ENCODE measurements at regions not wholly inside any gene's neighbourhood (a gene's known extent, or its start where the extent isn't known, plus 50 kb on each side); places are given as distances from the start of the nearest gene placed in this dataset.

DNA sequence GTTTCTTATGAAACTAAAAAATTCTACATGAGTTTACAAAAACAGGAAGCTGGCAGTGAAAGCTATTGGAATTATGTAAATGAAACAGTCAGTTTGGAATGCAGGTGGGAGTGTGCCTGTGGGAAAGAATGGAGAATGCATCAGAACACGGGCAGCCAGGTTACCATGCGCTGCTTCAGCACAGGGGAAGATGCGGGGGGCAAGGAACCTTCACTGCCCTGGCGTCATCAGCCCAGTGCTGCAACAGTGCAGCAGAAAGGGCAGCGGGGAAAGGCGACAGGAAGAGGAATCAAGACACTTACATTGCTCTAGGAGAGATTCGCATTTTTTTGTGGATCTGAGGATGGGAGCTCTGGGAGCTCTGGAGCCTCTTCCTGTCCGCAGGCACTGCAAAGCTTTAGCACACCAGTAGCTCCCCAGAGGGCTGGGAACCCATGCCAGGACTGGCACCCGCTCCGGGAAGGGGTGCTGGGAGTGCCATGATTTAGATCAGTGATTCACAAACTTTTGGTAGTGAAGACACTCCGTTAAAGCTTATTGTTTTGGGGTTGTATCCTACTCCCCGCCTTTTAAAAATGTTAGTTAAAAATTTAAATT lies 64.1 kb upstream of the WDR26 start:
- DNase-seq, result no peak
- peaks cover 0 to 13% (median 7%) of the 10 kb centered on the region in 3 donors for H3K36me3 Mint-ChIP-seq
- H3K27ac Mint-ChIP-seq, result peak overlapping the region in 5 of 10 donors; percentile 7 to 63 (median 40)
- peaks cover 0 to 9% (median 1%) of the 10 kb centered on the region in 5 donors for H3K27me3 Mint-ChIP-seq
- peaks cover 0 to 17% (median 7%) of the 10 kb centered on the region in 9 donors for H3K9me3 Mint-ChIP-seq
- H3K4me1 Mint-ChIP-seq, result peaks cover 10 to 32% (median 28%) of the 10 kb centered on the region in 4 donors
- POLR2A ChIA-PET, result no interaction called here
- no peak for ATAC-seq
- H3K4me3 Mint-ChIP-seq, result peak overlapping the region in 2 of 10 donors; percentile 16 to 28

DNA sequence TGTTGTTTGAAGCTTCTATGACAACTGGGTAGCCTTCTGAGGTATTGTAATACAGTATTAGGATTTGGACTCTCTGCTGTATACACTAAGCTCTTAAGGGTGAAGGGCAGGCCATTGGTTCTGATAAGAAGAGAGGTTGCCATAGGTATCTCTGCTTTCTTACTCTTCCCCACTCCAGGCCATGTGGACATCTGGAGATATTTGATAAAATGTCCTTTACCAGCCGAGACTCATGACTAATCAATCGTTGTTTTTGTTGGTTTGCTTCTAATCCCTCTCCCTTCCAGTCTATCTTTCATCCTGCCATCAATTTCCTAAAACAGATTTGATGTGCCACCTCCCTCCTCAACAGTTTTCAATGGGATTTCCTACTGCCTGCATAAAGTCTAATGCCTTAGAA lies 64.6 kb upstream of the WDR26 start:
- peaks cover 0 to 9% (median 1%) of the 10 kb centered on the region in 5 donors for H3K27me3 Mint-ChIP-seq
- POLR2A ChIA-PET, result no interaction called here
- peaks cover 0 to 13% (median 7%) of the 10 kb centered on the region in 3 donors for H3K36me3 Mint-ChIP-seq
- H3K27ac Mint-ChIP-seq, result no peak overlapping the region
- no peak for ATAC-seq
- peaks cover 10 to 37% (median 30%) of the 10 kb centered on the region in 4 donors for H3K4me1 Mint-ChIP-seq
- H3K9me3 Mint-ChIP-seq, result peaks cover 0 to 17% (median 7%) of the 10 kb centered on the region in 9 donors
- H3K4me3 Mint-ChIP-seq, result no peak overlapping the region
- DNase-seq, result no peak

- POLR2A ChIA-PET, result no interaction called here
- peaks cover 0 to 13% (median 7%) of the 10 kb centered on the region in 3 donors for H3K36me3 Mint-ChIP-seq
- no peak for ATAC-seq
Observed at GRCh38 chr1:224500796-224501195, 66.2 kb upstream of the WDR26 start.

DNA sequence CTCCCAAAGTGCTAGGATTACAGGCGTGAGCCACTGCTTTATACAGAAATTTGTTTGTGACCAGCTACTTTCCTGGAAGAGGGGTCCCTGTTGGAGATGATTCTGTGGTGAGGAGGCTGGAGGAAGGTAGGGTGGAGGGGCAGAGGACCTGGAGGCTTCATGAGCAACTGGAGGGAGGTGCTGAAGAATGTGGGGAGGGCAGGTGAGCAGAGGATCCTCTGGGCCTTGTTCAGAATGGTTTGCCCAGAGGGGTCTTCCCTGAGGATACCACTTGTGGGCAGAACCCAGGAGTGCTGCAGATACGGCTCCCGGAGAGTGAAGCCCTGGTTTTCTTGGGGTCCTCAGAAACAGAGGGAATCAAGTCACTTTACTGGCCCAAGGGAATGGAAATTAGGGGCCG lies 67.2 kb upstream of the WDR26 start:
- H3K27ac Mint-ChIP-seq, result peak overlapping the region in 2 of 10 donors; percentile 17 to 24
- DNase-seq, result no peak
- POLR2A ChIA-PET, result interaction anchor here (0.5 kb wide), 1 partner anchor 31 kb away, joined by 3 read pairs; no protein-coding TSS in a partner anchor
- H3K27me3 Mint-ChIP-seq, result peaks cover 0 to 9% (median 1%) of the 10 kb centered on the region in 5 donors
- no peak for ATAC-seq
- peaks cover 8 to 39% (median 30%) of the 10 kb centered on the region in 4 donors for H3K4me1 Mint-ChIP-seq
- peaks cover 0 to 10% (median 3%) of the 10 kb centered on the region in 9 donors for H3K9me3 Mint-ChIP-seq
- H3K4me3 Mint-ChIP-seq, result no peak overlapping the region
- H3K36me3 Mint-ChIP-seq, result peaks cover 0 to 8% (median 3%) of the 10 kb centered on the region in 3 donors

More at GRCh38 chr1:224500796-224501195, 66.2 kb upstream of the WDR26 start:
- Mint-ChIP-seq H3K27ac (no peak overlapping the region), H3K4me3 (no peak overlapping the region), H3K27me3 (peaks cover 0 to 9% (median 1%) of the 10 kb centered on the region in 5 donors), H3K9me3 (peaks cover 0 to 12% (median 7%) of the 10 kb centered on the region in 9 donors), H3K4me1 (peaks cover 8 to 39% (median 30%) of the 10 kb centered on the region in 4 donors)
- no peak for DNase-seq

GRCh38 chr1:224502459-224503160 lies 68.0 kb upstream of the WDR26 start:
- ATAC-seq, result no peak
- peaks cover 8 to 34% (median 28%) of the 10 kb centered on the region in 4 donors for H3K4me1 Mint-ChIP-seq
- H3K27ac Mint-ChIP-seq, result peak overlapping the region in 2 of 10 donors; percentile 19 to 21
- no peak overlapping the region for H3K4me3 Mint-ChIP-seq
- POLR2A ChIA-PET, result interaction anchor here (0.5 kb wide), 1 partner anchor 31 kb away, joined by 3 read pairs; no protein-coding TSS in a partner anchor
- no peak for DNase-seq
- peaks cover 0 to 3% (median 0%) of the 10 kb centered on the region in 9 donors for H3K9me3 Mint-ChIP-seq
- H3K27me3 Mint-ChIP-seq, result peaks cover 0 to 9% (median 1%) of the 10 kb centered on the region in 5 donors
- H3K36me3 Mint-ChIP-seq, result peaks cover 0 to 3% (median 0%) of the 10 kb centered on the region in 3 donors

DNA sequence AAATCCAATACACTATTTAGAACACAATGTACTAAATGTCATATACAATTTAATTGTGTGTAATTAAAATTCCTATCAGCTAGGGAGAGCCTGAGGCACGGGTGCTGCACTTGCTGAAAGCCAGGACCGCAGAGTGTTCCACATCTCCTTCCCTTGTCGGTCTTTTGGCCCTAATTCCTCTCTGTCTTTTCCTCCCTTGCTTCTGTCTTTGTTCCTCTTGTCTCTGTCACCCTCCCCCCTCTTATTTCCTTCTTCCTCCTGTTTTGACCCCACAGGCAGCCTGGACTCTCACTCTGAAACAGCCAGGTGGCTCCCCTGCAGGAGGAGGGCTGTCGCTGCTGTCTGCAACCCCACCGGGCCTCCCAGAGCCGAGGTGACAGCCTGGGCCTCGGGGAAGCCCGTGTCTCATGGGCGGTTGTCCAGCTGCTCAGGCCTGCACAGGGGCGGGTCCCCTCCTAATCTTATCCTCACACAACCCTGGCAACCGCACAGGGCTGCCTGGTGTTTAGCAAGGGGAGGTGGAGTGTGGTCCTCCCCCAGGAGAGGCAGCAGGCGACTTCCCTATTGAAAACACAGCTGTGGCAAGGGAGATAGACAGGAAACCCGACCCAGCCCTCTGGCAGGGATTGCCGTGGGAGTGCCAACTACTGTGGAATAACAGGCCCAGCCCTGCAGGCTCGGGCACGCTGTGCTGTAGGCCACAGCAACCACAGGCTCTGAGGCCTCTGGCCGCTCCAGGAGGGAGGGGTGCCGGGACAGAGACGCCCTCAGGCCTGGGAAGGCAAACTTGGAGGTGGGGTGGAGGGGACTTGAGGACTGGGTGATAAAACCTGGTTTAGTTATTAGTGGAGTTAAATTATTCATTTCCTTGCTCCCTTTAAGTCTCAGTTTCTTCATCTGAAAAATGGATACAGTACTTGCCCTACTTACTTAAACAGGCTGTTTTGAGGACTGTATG lies 68.8 kb upstream of the WDR26 start:
- Mint-ChIP-seq H3K36me3 (no peaks in the 10 kb centered on the region), H3K4me1 (peaks cover 6 to 26% (median 19%) of the 10 kb centered on the region in 4 donors), H3K27ac (peak overlapping the region in 3 of 10 donors; percentile 41 to 81 (median 42)), H3K4me3 (no peak overlapping the region), H3K27me3 (peaks cover 0 to 9% (median 1%) of the 10 kb centered on the region in 5 donors), H3K9me3 (no peaks in the 10 kb centered on the region)
- POLR2A ChIA-PET, result no interaction called here
- peak in 1 of 2 donors; percentile 16 for ATAC-seq
- DNase-seq, result no peak

DNA sequence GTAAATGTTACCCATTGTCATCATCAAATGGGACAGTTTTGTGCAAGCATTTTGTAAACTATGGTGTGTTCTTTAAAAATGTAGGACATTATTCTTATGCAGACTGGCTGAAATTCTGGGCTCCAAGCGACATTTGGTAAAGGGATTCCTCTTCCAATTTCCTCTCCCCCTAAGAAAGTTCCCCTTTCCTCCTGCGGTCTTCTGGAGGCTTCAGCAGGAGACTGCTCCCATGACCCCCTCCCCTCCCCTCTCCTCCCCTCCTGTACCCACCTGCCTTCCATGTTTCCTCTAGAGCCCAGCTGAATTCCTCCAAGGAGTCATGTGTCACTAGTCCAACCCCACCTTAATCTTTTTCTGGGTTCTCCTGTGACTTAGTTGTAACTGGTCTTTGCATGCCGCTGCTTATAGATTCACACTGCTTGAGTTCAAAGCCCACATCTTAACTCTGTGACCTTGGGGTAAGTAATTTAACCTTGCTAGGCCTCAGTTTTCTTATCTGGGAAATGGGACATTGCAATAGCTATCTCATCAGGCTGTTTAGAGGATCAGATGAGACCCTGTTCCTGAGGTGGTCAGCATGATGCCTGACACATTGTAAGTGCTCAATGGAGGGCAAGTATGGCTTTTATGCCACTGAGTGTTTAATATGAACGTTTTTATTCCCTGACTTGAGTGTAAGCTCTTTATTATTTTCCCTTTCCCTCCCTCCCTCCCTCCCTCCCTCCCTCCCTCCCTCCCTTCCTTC lies 69.9 kb upstream of the WDR26 start:
- no peak for DNase-seq
- H3K4me3 Mint-ChIP-seq, result no peak overlapping the region
- ATAC-seq, result no peak
- POLR2A ChIA-PET, result no interaction called here
- H3K27ac Mint-ChIP-seq, result peak overlapping the region in 1 of 10 donors; percentile 42
- no peaks in the 10 kb centered on the region for H3K9me3 Mint-ChIP-seq
- no peaks in the 10 kb centered on the region for H3K36me3 Mint-ChIP-seq
- H3K27me3 Mint-ChIP-seq, result peaks cover 0 to 9% (median 1%) of the 10 kb centered on the region in 5 donors
- H3K4me1 Mint-ChIP-seq, result peaks cover 3 to 23% (median 16%) of the 10 kb centered on the region in 4 donors

- DNase-seq, result no peak
- ATAC-seq, result no peak
- Mint-ChIP-seq H3K4me1 (peaks cover 3 to 23% (median 16%) of the 10 kb centered on the region in 4 donors), H3K4me3 (no peak overlapping the region), H3K36me3 (no peaks in the 10 kb centered on the region), H3K27ac (no peak overlapping the region), H3K9me3 (no peaks in the 10 kb centered on the region), H3K27me3 (peaks cover 0 to 9% (median 1%) of the 10 kb centered on the region in 5 donors)
- POLR2A ChIA-PET, result no interaction called here
Observed at GRCh38 chr1:224505454-224506093, 71.0 kb upstream of the WDR26 start.

DNA sequence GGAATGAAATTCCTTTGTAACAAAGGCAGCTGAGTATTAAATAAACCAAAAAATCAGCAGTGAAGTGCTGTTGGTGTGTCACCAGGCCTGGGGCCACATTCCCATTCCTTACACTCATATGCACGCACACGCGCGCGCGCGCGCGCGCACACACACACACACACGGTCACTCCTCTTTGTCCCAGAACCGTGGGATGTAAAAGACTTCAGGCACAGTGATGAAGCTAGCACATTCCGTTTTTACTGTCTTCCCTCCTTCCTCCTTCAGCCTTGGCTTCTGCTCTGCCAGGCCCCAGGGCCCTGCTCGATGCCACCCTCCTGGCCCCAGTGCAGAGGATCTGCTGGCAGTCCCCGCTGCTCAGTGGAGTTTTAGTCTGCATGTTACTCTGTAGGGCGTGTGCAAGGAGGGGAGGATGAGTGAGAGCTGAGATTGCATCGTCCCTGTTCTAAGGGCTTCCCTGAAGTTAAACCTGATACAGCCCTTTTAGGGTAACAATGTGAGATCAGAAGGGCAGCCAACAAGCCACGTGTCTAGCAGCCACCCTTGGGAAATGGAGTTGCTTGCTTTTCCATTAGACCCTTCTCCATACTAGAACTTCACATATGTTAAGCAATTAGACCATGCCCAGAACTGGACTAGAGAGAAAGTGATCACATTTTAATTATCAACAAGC lies 71.7 kb upstream of the WDR26 start:
- peaks cover 0 to 9% (median 1%) of the 10 kb centered on the region in 5 donors for H3K27me3 Mint-ChIP-seq
- H3K36me3 Mint-ChIP-seq, result no peaks in the 10 kb centered on the region
- peaks cover 3 to 19% (median 13%) of the 10 kb centered on the region in 4 donors for H3K4me1 Mint-ChIP-seq
- ATAC-seq (no peak), DNase-seq (no peak)
- H3K4me3 Mint-ChIP-seq, result no peak overlapping the region
- peak overlapping the region in 1 of 10 donors; percentile 11 for H3K27ac Mint-ChIP-seq
- H3K9me3 Mint-ChIP-seq, result no peaks in the 10 kb centered on the region
- POLR2A ChIA-PET, result no interaction called here

- DNase-seq, result no peak
- Mint-ChIP-seq H3K9me3 (no peaks in the 10 kb centered on the region), H3K36me3 (no peaks in the 10 kb centered on the region), H3K27me3 (peaks cover 0 to 3% (median 0%) of the 10 kb centered on the region in 5 donors), H3K4me3 (no peak overlapping the region), H3K27ac (no peak overlapping the region), H3K4me1 (peaks cover 3 to 15% (median 8%) of the 10 kb centered on the region in 4 donors)
- POLR2A ChIA-PET, result no interaction called here
- ATAC-seq, result no peak
Observed at GRCh38 chr1:224507771-224508523, 73.3 kb upstream of the WDR26 start.
